Vagina (tissue), 2 donors: ENCODE measurements at regions not wholly inside any gene's neighbourhood (a gene's known extent, or its start where the extent isn't known, plus 50 kb on each side); places are given as distances from the start of the nearest gene placed in this dataset.
A peak's percentile ranks its signal among the peaks of the same experiment; 100 is the strongest.

Source experiments
- DNase-seq, 2 donors: peaks; one replicate each; pipeline ENCODE4 v3.0.0-alpha.2; 2017; ENCODE audit errors: extremely low spot score in 2 of 2
- H3K27ac ChIP-seq: fragments of 200-600 bp; sonication (generic); one replicate; pipeline ENCODE4 v1.5.1; 2019
- H3K27me3 ChIP-seq: fragments of 200-600 bp; sonication (generic); one replicate; pipeline ENCODE4 v1.5.1; 2019
- H3K36me3 ChIP-seq, 2 donors: fragments of 200-600 bp; sonication (generic); one replicate each; pipeline ENCODE4 v1.5.1; 2017 to 2019
- H3K4me1 ChIP-seq: fragments of 200-600 bp; sonication (generic); one replicate; pipeline ENCODE4 v1.5.1; 2019
- H3K4me3 ChIP-seq, 2 donors: fragments of 200-600 bp; sonication (generic); 1 replicate in 1 of 2; 2 replicates in 1 of 2; pipeline ENCODE4 v1.5.1; 2016 to 2019
- H3K9me3 ChIP-seq: fragments of 200-600 bp; sonication (generic); one replicate; pipeline ENCODE4 v1.5.1; 2019
- CTCF ChIP-seq, 3 experiments: fragments of 450-650 bp in 2 of 3; fragments of 200-600 bp in 1 of 3; sonication (generic) in 1 of 3; IDR thresholded peaks; one replicate each; pipeline ENCODE4 v1.5.1; 2017 to 2019; ENCODE audit warnings: antibody characterized with exemption in 3 of 3, mild to moderate bottlenecking in 2 of 3, moderate library complexity in 2 of 3
- POLR2A ChIP-seq, 2 donors: fragments of 450-650 bp; IDR thresholded peaks; one replicate each; pipeline ENCODE4 v1.6.1; 2017; ENCODE audit warnings: antibody characterized with exemption in 2 of 2, mild to moderate bottlenecking in 2 of 2, moderate library complexity in 2 of 2
- POLR2AphosphoS5 ChIP-seq, 2 donors: sonication (generic); formaldehyde crosslinking; IDR thresholded peaks; one replicate each; pipeline ENCODE4 v1.9.0; 2017; ENCODE audit warnings: antibody characterized with exemption in 2 of 2, mild to moderate bottlenecking in 2 of 2, low read depth in 1 of 2; ENCODE audit not compliant: insufficient read depth in 1 of 2
- intact Hi-C: fragments of 100-400 bp; cut with DNase I; formaldehyde crosslinking; loops from one replicate; pipeline ENCODE4 v1.15.1; 2023

DNA sequence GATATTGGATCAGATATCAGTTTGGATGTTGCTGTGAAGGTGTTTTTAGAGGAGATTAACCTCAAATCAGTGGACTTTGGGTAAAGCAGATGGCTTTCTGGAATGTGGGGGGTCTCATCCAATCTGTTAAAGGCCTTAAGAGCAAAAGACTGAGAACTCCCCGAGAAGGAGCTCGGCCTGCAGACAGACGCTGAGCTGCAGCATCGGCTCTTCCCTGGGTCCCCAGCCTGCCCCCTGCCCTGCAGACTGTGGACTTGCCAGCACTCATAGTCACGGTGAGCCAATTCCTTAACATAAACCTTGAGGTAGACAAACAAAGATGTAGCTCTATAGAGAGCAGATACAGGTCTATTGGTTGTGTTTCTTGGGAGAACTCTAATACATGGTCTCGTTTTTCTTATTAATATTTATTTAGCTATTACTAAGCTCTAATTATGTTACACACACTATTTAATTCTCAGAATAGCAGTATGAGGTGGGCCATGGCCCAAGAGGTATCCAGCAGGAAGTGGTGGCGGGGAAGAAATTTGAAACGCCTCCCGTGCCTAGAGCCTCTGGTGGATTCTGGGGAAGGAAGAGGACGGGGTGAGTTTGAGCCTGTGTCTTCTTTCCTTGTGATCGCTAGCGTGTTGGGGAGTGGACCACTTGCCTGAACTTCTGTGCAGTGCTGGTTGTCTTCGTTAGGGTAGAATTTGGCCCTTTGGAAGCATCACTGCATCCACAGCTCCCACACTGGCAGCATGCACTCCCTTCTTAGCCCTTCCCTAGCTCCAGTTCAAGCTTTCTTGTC, 305.3 kb downstream of the TEX29 start:
- Histone ChIP-seq H3K4me1 (no peaks in the 10 kb centered on the region), H3K27me3 (no peaks in the 10 kb centered on the region), H3K27ac (no peak overlapping the region), H3K4me3 (no peak overlapping the region), H3K9me3 (no peaks in the 10 kb centered on the region), H3K36me3 (no peaks in the 10 kb centered on the region)
- TF ChIP-seq POLR2A (IDR thresholded peaks at IDR 0.05) (no peak), CTCF (IDR thresholded peaks at IDR 0.05) (no peak), POLR2AphosphoS5 (IDR thresholded peaks at IDR 0.05; ENCODE audit: insufficient read depth in 1 of 2, low read depth in 1 of 2) (no peak)
- DNase-seq, result peak in 1 of 2 donors; percentile 85
- intact Hi-C loops, result no loop called here

DNA sequence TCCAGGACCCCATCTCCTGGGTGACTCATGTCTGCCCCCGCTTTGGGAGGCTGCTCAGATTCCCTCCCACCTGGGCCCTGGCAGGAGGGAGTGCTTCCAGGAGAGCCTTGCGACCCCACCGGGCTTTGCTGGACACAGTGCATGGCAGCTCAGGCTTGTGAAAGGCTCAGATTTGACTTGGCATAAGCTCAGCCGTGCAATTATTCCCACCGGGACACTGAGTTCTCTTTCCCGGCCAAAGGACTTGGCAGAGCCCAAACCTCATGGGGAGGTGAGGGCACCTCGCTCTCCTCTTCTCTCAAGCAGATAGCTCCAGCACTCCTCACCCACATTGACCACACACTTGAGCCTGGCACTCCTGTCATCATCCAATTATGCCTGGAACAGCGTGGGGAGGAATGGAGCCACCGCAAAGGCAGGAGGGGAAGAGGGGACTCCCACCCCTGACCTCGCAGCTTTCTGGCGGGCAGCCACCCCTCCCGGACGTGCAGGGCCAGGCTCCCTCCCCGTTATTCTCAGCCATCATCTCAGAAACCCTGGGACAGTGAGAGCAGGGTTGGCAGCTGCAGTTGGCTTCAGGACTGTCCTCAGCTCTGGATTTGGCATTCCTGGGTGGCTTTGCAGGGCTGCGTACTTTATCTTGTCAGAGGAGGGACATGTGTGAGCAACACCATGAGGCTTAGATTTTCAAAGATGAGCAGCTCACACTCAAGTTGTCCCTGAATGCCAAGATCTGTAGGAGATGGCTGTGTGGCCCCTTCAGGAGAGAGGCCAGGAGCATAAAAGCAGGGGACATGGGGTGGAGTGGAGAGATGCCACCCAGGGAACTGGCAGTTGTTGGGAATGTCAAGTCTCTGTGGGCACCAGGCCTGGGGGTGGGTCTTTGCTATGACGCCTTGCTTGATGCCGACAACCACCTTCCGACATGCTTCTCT, 306.2 kb downstream of the TEX29 start:
- Histone ChIP-seq H3K36me3 (no peaks in the 10 kb centered on the region), H3K4me1 (no peaks in the 10 kb centered on the region), H3K27ac (no peak overlapping the region), H3K4me3 (no peak overlapping the region), H3K9me3 (no peaks in the 10 kb centered on the region), H3K27me3 (no peaks in the 10 kb centered on the region)
- peak; percentile 77 to 95 for DNase-seq
- no peak for TF ChIP-seq POLR2AphosphoS5 (IDR thresholded peaks at IDR 0.05; ENCODE audit: insufficient read depth in 1 of 2, low read depth in 1 of 2)
- TF ChIP-seq CTCF (IDR thresholded peaks at IDR 0.05), result no peak
- no peak for TF ChIP-seq POLR2A (IDR thresholded peaks at IDR 0.05)
- intact Hi-C loops, result no loop called here

GRCh38 chr13:111627596-111627995, 307.2 kb downstream of the TEX29 start:
- Histone ChIP-seq H3K27ac (no peak overlapping the region), H3K4me3 (no peak overlapping the region), H3K9me3 (no peaks in the 10 kb centered on the region), H3K4me1 (no peaks in the 10 kb centered on the region), H3K36me3 (no peaks in the 10 kb centered on the region), H3K27me3 (no peaks in the 10 kb centered on the region)
- intact Hi-C loops, result no loop called here
- peak in 1 of 2 donors; percentile 72 for DNase-seq
- TF ChIP-seq CTCF (IDR thresholded peaks at IDR 0.05), result no peak
- no peak for TF ChIP-seq POLR2A (IDR thresholded peaks at IDR 0.05)
- TF ChIP-seq POLR2AphosphoS5 (IDR thresholded peaks at IDR 0.05; ENCODE audit: insufficient read depth in 1 of 2, low read depth in 1 of 2), result no peak

DNA sequence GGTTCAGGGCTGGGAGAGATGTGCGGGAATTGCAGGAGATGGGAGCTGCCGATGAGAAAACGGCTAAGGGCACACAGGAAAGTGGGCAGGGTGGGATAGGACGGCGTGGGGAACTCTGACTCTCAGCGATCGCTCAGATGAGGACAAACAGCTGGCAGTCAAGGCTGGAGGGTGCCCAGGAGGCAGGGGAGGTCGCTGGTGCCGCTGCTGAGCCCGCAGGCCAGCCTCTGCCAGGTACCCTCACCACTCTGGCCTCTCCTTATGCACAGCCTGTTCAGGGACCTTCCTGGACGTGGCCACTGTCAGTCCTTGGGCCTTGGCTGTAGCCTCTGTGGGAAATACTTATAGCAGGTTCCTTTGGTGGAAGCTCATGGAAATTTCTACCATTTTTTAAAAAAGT, 308.6 kb downstream of the TEX29 start:
- Histone ChIP-seq H3K27me3 (no peaks in the 10 kb centered on the region), H3K36me3 (no peaks in the 10 kb centered on the region), H3K4me3 (no peak overlapping the region), H3K27ac (no peak overlapping the region), H3K9me3 (no peaks in the 10 kb centered on the region), H3K4me1 (no peaks in the 10 kb centered on the region)
- TF ChIP-seq POLR2AphosphoS5 (IDR thresholded peaks at IDR 0.05; ENCODE audit: insufficient read depth in 1 of 2, low read depth in 1 of 2) (no peak), CTCF (IDR thresholded peaks at IDR 0.05) (no peak), POLR2A (IDR thresholded peaks at IDR 0.05) (no peak)
- DNase-seq, result peak in 1 of 2 donors; percentile 52
- intact Hi-C loops, result no loop called here
